Right lobe of liver (tissue), 6 donors: ENCODE measurements at regions not wholly inside any gene's neighbourhood (a gene's known extent, or its start where the extent isn't known, plus 50 kb on each side); places are given as distances from the start of the nearest gene placed in this dataset.

Source experiments
- ATAC-seq, 4 donors: fragments of 200-7000 bp; cut with Tn5 transposase; one replicate each; pipeline ENCODE4 v1.9.1; 2020; ENCODE audit warnings: mild to moderate bottlenecking in 4 of 4, moderate library complexity in 4 of 4
- DNase-seq, 3 donors: peaks; one replicate each; pipeline ENCODE4 v3.0.0-alpha.2; 2020
- H3K27ac ChIP-seq, 3 donors: fragments of 200-600 bp; one replicate each; pipeline ENCODE4 v1.8.0; 2022
- H3K27me3 ChIP-seq, 2 donors: fragments of 200-600 bp; one replicate each; pipeline ENCODE4 v1.8.0; 2022
- H3K36me3 ChIP-seq, 4 donors: fragments of 200-600 bp; sonication (generic) in 1 of 4; one replicate each; pipeline versions ENCODE4 v1.5.1 to v1.8.0; 2017 to 2022; ENCODE audit warnings: control low read depth in 1 of 4
- H3K4me1 ChIP-seq, 4 donors: fragments of 200-600 bp; sonication (generic) in 1 of 4; one replicate each; pipeline versions ENCODE4 v1.5.1 to v1.8.0; 2017 to 2022; ENCODE audit warnings: control low read depth in 1 of 4
- H3K4me3 ChIP-seq, 3 donors: fragments of 200-600 bp; one replicate each; pipeline ENCODE4 v1.8.0; 2022
- H3K9me3 ChIP-seq, 4 donors: fragments of 200-600 bp; sonication (generic) in 1 of 4; one replicate each; pipeline versions ENCODE4 v1.5.1 to v1.8.0; 2017 to 2022; ENCODE audit warnings: control low read depth in 1 of 4
- POLR2A ChIP-seq: fragments of 450-650 bp; IDR thresholded peaks from one replicate; pipeline ENCODE4 v1.6.1; 2017; ENCODE audit warnings: antibody characterized with exemption, mild to moderate bottlenecking
- WGBS: methylation state at CpG from one replicate; pipeline ENCODE4 v1.1.6; 2018; ENCODE audit warnings: low coverage, low lambda C conversion rate; ENCODE audit not compliant: insufficient coverage; ENCODE audit errors: missing lambda C conversion rate; 5-methylcytosine and 5-hydroxymethylcytosine counted together
- intact Hi-C, 2 donors: fragments of 100-400 bp; cut with DNase I; formaldehyde crosslinking; loops; one replicate each; pipeline versions ENCODE4 v1.11.2 to v1.14.1; 2022
- TF ChIP-seq, protein P1 (sequence below), 4 donors: fragments of 200-600 bp in 3 of 4; fragments of 450-650 bp in 1 of 4; IDR thresholded peaks; one replicate each; pipeline versions ENCODE4 v1.5.1 to v1.8.0; 2016 to 2022; ENCODE audit warnings: antibody characterized with exemption in 4 of 4, mild to moderate bottlenecking in 2 of 4
- donor health status: DM: no; HTN: yes; CAD: no.
- donor health status: DM: no; HTN: no; CAD: no.
- donor health status: DM: no; HTN: no; CAD: no.
- donor health status: DM: no; HTN: yes; CAD: no.
- donor health status: DM: no; HTN: yes; CAD: no.

DNA sequence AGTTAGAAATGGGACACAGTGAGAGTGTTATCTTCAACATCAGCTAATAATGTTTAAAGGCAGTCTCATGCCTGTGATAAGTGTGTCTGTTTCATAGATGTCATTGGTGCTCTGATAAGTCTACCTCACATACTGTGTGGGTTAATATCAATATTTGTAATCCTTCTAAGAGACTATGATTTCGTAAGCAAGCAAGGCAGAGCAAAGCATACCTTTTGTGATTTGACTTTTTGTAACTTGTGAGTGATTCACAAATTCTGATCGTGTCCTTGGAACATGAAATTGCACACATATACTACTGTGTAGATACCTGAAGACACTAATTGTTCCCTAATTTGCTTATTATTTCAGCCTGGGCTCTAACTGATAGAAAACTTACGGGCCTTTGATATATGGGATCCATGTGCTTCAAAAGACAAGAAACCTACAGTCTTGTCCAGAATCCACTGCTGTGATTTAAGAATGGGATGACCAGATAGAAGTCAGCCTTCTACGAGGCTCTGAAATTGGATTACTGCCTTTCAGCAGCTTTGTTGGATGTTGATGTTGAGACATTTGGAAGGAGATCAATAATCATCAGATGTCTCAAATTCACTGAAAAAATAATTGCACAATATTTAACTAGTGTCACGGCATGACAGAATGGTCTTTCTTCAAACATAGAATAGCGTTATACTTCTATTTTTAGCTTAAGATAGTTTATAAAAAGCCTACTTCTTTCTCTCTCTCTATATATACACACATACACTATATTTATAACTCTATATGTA, 63.2 kb upstream of the KLF6 start:
- Histone ChIP-seq H3K4me1 (peaks cover 0 to 31% (median 7%) of the 10 kb centered on the region in 4 donors), H3K27me3 (no peaks in the 10 kb centered on the region), H3K27ac (peak overlapping the region; percentile 26 to 47 (median 47)), H3K9me3 (no peaks in the 10 kb centered on the region), H3K4me3 (no peak overlapping the region), H3K36me3 (no peaks in the 10 kb centered on the region)
- intact Hi-C loops, result no loop called here
- no peak for TF ChIP-seq POLR2A
- TF ChIP-seq, protein P1, sequence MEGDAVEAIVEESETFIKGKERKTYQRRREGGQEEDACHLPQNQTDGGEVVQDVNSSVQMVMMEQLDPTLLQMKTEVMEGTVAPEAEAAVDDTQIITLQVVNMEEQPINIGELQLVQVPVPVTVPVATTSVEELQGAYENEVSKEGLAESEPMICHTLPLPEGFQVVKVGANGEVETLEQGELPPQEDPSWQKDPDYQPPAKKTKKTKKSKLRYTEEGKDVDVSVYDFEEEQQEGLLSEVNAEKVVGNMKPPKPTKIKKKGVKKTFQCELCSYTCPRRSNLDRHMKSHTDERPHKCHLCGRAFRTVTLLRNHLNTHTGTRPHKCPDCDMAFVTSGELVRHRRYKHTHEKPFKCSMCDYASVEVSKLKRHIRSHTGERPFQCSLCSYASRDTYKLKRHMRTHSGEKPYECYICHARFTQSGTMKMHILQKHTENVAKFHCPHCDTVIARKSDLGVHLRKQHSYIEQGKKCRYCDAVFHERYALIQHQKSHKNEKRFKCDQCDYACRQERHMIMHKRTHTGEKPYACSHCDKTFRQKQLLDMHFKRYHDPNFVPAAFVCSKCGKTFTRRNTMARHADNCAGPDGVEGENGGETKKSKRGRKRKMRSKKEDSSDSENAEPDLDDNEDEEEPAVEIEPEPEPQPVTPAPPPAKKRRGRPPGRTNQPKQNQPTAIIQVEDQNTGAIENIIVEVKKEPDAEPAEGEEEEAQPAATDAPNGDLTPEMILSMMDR (IDR thresholded peaks at IDR 0.05), result no peak
- 32% methylated on average over 6 of the region's 6 CpGs for WGBS
- no peak for DNase-seq
- peak; percentile 12 to 55 (median 20) for ATAC-seq

DNA sequence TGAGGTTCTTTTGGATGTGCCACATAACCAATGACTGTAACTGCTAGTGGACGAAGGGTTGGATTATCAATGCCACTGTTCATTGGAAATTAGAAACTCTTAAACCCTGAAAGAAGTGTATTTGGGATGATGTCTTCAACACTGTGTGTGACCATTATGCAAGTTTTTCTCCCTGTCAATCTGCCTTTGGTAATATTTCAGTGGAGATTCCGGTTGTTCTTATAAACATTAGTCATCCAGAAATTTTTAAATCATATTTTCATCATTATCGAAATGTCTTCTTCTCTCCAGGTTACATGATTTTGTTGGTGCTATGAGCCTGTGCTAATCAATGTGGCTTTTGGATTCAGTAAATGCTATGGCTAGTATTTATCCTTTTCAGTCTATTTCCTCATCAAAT, 61.7 kb upstream of the KLF6 start:
- no peaks in the 10 kb centered on the region for H3K27me3 ChIP-seq
- ATAC-seq, result no peak
- no peaks in the 10 kb centered on the region for H3K36me3 ChIP-seq
- H3K27ac ChIP-seq, result no peak overlapping the region
- intact Hi-C loops, result no loop called here
- no peak for DNase-seq
- TF ChIP-seq, protein P1 (IDR thresholded peaks at IDR 0.05), result no peak
- no peak for TF ChIP-seq POLR2A
- no peaks in the 10 kb centered on the region for H3K9me3 ChIP-seq
- peaks cover 0 to 19% (median 4%) of the 10 kb centered on the region in 4 donors for H3K4me1 ChIP-seq
- WGBS, result 95% methylated on average over 3 of the region's 3 CpGs
- no peak overlapping the region for H3K4me3 ChIP-seq

DNA sequence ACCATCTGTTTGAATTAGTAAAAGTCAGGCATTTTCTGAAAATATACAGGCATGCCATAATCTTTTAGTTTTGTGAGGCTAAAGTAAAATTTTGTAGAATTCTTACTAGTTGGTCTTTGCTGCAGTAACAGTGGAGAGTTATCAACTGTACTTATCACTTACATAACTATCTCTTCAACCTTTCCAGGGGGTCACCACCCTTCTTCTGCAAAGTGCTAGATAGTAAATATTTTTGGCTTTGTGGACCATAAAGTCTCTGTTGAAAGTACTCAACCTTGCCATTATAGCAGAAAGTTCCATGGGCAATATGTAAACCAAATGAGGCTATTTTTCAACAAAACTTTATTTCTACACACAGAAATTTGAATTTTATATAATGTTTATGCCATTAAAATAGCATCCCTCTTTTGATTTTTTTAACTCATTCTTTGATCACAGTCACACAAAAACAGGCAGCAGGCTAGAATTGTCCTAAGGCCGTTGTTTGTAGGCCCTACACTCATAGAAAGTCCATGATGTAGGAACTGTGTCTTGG, 59.5 kb upstream of the KLF6 start:
- Histone ChIP-seq H3K27ac (no peak overlapping the region), H3K27me3 (no peaks in the 10 kb centered on the region), H3K4me1 (peaks cover 0 to 12% (median 4%) of the 10 kb centered on the region in 4 donors), H3K4me3 (no peak overlapping the region), H3K36me3 (no peaks in the 10 kb centered on the region), H3K9me3 (no peaks in the 10 kb centered on the region)
- WGBS, result 24% methylated on average over 1 of the region's 1 CpG
- intact Hi-C loops, result no loop called here
- TF ChIP-seq, protein P1 (IDR thresholded peaks at IDR 0.05), result no peak
- TF ChIP-seq POLR2A, result no peak
- ATAC-seq (no peak), DNase-seq (no peak)

DNA sequence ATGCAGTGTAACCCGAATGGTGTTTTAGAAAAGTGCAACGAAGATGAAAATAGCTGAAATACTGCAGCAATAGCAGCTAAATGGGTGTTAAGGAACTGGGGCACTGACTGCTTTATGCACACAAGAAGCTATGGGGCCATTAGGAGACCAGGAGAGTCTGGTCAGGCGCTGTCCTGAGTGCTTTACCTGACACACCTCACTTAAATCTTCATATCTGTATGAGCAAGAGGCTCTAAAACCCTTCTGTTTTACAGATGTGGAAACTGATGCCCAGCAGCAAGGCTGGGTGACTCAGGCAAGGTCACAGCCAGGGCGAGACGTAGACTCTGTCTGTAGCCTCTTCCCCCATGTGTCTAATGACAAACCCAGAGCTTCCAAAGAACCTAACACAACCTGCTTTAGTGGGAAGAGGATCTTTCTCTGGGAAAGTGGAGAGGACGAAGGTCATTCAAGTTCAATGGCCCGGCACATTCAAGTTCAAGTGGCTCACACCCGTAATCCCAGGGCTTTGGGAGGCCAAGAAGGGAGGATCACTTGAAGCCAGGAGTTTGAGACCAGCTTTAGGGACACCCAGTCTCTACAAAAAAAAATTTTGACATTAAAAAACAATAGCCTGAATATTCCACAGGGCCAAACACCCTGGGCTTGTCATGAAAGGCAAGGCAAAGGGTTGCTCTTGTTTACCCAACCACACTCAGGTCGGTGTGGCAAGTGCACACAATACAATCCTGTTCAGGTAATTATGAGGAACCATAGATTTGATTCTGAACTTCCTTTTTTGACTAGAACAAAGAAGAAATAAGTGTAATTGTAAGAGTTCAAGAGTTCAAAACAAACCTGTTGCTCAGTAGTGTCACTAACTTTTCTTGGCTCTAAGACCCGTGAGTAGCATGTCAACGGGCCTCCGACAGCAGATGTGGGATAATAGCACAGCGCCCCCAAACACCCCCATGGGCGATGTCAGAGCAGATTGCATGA, 53.7 kb upstream of the KLF6 start:
- intact Hi-C loops, result no loop called here
- Histone ChIP-seq H3K36me3 (no peaks in the 10 kb centered on the region), H3K27ac (no peak overlapping the region), H3K27me3 (no peaks in the 10 kb centered on the region), H3K9me3 (no peaks in the 10 kb centered on the region), H3K4me3 (no peak overlapping the region), H3K4me1 (no peaks in the 10 kb centered on the region)
- TF ChIP-seq POLR2A, result no peak
- TF ChIP-seq, protein P1 (IDR thresholded peaks at IDR 0.05), result no peak
- peak in 2 of 4 donors; percentile 14 to 27 for ATAC-seq
- WGBS, result 79% methylated on average over 11 of the region's 14 CpGs
- DNase-seq, result peak in 1 of 3 donors; percentile 28
